ENCODE measurements at regions not wholly inside any gene's neighbourhood (a gene's known extent, or its start where the extent isn't known, plus 50 kb on each side); places are given as distances from the start of the nearest gene placed in this dataset.

- TF ChIP-seq CTCF (IDR thresholded peaks at IDR 0.05; ENCODE audit: insufficient read depth, low read depth, low read length) (no peak), EZH2 (IDR thresholded peaks at IDR 0.05; ENCODE audit: insufficient read depth, low read length) (no peak)
Measured at GRCh38 chr13:50152655-50153309, 137.5 kb downstream of the KCNRG start.

Data from astrocyte (in vitro differentiated cells and primary cell).